HG03432 (cell line): ENCODE measurements at regions not wholly inside any gene's neighbourhood (a gene's known extent, or its start where the extent isn't known, plus 50 kb on each side); places are given as distances from the start of the nearest gene placed in this dataset.
"Not testable (repeated sequence)": the region's sequence is repeated elsewhere in the genome, so short reads cannot be mapped to it uniquely, and the experiment has no call there.

Source experiments
- ATAC-seq: cut with Tn5 transposase; IDR thresholded peaks from one replicate; pipeline ENCODE4 v1.9.1; 2021; ENCODE audit warnings: mild to moderate bottlenecking, moderate library complexity; ENCODE audit not compliant: unreplicated experiment

DNA sequence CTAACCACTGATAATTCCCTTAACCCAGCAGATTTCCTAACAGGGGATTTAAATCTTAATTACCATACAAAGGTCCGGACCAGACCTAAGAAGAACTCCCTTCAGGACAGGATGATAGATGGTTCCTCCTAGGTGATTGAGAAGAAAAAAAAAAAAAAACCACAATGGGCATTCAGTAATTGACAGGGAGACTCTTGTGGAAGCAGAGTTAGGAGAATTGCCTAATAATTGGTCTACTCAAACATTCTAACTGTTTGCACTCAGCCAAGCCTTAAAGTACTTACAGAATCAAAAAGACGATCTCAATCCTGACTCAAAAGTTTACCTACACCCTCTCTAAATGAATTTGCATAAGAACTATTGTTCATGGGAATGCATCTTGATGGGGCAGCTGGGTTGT is 844.7 kb upstream of the ACVR2A start:
- not testable (repeated sequence) for ATAC-seq

DNA sequence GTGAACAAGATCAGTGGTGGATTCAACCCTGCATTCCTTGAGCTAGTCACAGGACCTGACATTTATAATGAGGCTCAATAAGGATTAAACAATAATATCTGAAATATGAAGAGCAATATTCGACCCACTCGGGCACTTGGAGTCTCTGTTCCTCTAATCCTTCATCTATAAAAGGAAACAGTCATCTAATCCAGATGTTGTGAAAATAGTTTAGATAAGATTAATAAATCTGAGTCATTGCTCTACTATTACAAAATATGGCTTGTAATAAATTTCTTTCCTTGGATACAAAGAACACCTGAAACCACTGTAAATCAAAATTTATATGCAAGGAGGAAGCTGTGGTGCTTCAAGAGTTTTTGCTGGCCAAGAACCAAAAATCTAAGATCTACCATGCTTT is 846.9 kb upstream of the ACVR2A start:
- no peak for ATAC-seq

DNA sequence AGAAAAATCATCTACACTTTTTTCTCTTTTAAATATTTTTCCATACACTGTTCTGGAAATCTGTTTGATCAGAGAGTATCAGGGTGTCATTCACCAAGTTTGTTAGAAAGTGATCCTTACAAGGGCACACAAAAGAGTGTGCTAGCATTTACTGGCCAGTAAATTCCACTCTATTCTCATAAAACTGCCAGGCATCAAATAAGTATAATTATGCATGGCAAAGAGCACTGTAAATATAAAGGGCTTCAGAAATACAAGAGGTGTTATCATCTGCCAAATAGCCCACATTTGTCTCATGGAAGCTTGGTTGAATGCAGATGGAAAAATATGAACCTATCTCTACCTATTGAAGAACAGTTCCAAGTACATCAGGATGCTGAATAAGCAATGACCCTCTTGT is 847.3 kb upstream of the ACVR2A start:
- no peak for ATAC-seq

DNA sequence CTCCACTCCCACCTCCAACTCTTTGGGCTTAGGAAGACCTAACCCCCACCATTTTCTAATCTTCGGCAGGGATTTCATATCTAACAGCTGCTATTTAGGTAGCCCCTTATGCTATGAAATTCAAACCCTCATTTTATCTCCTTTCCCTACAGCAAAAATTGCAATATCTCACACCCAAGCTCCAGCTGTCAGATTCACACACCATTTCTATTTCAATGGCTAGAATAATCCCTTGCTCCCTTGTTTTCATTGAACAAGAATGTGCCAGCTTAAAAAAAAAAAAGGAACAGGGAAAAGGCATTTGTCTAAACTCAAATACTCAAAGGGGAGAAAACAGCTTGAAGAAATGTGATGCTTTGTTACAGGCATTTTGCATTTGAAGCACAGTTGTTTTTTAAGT is 850.6 kb upstream of the ACVR2A start:
- ATAC-seq: no peak

DNA sequence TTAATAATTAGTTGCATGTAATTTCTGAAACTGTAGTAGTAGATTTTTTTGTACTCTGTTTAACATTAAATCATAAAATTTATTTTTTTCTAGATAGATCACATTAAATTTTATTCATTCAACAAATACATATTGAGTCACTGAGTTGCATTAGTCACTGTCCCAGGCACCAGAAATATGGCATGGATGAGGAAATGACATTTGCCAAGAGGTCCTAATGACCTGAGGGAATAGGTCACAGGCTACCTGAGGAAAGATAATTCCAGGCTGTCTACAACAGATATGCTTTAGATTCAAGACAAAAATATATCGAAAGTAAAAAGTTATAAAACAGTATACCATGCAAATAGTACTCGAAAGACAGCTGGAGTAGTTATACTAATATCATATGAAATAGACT is 852.4 kb upstream of the ACVR2A start:
- ATAC-seq: no peak

DNA sequence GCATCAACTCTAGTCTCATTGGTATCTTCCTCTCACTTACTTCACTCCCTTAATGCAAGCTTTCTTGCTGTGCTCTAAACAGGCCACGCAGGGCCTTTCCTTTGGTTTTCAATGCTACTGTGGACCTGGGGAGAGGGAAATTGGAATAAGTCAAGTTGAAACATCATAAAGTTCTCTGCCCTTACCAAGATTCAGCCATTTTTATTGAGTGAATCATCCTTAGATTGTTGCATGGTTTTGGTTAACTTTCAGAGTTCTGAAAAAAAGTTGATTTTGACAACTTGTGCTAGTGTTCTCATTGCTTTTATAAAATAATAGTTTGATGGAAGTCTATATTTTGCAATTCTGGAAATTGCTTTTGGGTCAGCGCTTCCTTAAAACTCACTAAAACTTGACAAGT is 852.8 kb upstream of the ACVR2A start:
- no peak for ATAC-seq

DNA sequence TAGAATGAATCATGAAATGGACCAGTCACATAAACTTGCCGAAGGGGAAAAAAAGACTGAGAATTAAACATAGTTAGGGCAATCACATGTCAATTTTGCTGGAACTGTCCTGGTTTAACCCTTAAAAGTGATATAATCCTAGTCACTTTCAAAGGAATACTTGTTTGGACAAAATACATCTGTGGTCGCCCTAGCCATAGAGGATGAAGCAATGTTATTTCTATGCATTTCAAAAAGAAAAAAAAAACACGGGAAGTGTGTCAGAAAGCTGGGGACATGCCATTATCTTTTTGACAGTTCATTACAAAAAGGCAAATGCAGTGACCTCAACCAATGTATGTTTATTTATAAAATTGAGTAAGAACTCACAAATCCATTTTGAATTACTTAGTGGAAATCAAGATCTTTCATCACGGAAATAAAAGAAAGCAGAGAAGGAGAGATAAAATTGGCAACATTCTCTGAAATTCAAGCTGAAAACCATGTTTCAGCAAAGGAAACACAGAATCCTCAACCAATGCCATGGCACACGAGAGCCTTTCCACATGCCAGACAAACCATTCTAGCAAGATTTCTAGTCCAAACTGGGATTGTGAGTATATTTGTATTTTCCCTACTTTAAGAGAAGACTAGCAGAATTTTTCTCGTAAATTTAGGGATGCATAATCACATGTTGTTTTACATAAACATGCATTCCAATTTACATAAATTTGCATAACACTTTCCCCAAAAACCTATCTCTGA is 854.3 kb upstream of the ACVR2A start:
- no peak for ATAC-seq

DNA sequence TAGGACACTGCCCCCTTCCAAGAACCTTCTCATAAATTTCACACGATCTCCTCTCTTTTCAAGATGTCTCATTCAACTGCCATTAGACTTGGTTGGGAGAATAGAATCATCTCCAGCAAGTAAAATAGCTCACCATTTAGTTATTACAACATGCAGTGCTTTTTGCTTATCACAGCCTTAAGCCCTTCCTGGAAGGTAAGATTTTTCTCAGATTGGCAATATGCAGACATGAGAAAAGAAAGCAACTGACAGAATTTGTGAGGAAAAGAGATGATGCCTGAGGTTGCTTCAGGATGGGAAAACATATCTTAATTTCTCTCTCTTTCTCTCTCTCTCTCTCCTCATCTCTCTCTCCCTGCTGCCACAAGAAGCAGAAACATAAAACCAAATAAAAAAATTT is 855.1 kb upstream of the ACVR2A start:
- no peak for ATAC-seq

DNA sequence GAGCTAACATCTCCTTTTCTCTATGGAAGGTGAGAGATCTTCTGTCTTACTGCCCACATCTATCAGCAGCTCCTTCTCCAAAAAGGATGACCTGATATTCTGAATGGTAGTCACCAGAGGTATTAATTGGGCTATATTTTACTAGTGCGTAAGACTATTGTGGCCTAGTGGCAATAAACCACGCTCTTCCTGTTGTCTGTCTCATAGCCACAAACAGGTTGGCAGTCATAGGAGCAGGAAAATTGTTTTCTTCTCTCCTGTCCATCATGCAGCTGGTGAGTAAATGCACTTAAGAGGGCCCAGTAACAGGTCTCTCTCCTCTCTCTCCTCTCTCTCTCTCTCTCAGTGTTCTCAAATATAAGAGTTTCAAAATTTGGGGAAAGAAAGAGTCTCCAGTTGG is 856.8 kb upstream of the ACVR2A start:
- no peak for ATAC-seq

DNA sequence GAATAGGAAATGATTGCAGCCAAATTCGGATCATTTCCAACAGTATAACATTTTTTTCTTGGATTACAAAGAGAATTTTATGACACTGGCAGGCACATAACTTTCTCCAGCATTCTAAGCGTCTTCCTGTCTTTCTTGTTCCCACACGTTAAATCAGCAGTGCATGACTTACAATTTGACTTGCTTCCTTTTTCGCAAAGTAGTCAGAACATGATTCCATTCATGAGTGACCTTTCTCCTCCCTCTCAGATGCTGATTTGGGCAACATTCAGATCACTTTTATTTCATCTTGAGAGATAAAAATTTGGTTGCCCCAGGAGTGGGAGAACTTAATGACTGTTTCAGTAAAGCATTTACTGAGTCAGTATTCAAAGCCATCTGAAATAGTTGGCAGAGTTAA is 858.7 kb upstream of the ACVR2A start:
- ATAC-seq: peak; percentile 55

DNA sequence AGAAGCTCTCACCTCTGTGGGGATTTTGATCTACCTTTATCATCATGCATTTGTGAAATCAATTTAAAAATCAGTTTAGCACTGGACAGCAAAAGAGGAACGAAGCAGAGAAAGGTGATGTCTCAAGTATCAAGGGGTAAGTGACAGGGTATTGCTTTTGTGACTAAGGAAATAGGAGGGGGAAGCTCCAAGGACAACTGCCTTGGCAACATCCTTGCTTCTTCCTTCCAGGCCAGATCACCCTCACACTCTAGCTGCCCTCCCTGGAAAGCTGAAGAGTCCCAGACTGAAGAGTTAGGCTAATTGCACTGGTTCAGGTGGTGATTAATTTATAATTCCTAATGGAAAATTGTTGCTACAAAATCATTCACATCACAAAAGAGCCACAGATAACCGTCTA is 859.1 kb upstream of the ACVR2A start:
- ATAC-seq: peak; percentile 18

DNA sequence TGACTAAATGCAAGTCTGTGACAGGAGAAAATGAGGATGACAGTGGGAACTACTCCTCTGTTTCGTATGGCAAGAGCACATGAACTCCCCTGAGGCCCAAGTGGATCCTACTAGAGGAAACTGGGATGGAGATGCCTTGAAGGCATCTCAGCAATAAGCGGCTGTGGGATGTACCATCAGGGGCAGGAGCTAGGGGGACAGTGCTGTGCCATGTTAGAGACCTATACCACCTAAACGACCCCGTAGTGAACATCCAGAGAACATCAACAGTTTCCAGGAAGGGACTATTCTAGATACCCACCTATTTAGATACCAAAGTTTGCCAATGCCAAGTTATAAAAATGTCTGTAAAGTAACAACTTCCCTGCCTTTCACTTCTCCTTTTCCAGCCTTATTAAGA is 860.8 kb upstream of the ACVR2A start:
- no peak for ATAC-seq

DNA sequence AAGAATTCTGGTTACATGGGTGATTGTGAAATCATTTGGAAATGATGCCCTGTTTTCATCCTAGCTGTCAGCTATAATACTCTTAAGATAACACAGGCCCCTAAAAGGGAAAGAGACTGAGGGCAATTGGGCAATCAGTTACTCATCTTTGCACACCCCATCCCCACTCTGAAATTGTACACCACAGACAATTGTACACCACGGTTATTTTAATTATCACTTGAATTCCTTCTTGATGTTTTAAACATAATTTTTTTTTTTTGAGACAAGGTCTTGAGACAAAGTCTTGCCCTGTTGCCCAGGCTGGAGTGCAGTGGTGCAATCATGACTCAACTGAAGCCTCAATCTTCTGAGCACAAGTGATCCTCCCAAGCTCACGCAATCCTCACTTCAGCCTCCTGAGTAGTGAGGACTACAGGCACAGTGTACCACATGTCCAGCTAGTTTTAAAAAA is 862.4 kb upstream of the ACVR2A start:
- ATAC-seq: no peak

DNA sequence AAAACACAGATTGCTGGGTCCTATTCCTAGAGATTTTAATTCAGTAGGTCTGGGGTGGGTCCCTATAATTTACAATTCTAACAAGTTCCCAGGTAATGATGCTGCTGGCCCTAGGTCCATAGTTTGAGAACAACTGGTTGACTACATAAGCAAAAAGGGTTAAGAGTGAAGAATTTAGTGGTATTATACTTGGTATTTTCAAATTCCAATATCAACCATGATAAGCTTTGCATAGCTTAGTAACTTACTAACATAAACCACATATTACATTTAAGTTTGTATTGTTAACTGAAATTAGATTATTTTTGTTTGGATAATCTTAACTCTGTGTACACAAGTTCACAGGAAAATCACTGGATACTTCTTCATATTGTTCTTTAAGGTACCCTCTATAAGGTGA is 862.9 kb upstream of the ACVR2A start:
- no peak for ATAC-seq

DNA sequence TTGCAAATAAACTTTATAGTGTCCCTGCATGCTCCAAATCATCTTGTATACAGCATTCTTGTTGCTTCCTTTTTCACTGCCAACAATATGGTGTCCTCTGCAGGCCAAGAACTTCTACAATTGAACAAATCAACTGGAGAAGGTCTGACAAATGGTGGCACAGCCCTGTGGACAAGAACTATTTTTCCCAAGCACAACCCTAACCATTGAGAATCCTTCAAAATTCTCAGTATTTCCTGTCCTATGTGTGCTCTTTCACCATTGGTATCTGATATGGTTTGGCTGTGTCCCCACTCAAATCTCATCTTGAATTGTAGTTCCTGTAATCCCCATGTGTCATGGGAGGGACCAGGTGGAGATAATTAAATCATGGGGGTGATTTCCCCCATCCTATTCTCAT is 865.1 kb upstream of the ACVR2A start:
- ATAC-seq: no peak

DNA sequence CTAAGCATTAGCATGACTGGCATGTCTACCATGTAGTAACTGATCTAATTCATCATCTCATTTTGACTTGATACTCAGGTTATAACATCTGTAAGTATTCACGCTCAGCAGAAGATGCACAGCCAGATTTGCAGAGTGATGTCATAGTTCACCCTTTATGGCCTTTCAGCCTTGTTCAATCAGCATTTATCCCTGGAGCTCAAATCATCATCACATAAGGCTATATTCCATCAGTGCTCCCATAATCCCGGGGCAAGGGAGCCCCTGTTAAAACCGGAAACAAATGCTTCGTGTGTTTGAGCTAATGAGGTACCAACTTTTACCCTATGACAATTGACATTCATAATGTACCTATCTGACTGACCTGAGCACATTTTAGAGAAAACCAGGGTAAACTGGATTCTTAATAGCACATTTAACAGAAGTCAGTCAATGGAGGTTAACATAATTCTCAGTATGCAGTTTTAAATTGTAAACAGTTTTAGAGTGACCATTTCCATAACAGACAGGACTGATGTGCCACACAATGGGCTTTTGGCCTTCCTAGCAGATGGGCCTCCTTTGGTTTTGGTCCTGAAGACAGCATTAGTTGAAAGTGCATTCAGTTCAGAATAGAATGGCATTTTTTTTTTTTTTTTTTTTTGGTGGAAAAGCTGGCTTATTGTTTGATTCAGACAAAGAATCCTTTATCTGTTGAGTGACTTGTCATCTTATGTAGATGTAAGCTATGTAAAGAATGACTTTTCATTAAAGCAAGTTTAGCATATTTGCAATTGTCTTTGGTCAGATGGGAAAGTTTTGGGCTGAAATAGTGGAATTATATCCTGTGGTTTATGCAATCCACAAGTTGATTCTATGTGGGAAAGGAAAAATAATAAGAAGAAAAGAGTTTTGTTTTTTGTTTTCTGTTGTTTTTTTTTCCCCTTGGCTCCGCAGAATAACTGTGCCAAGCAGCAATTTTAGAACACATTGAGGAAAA is 866.0 kb upstream of the ACVR2A start:
- ATAC-seq: no peak

DNA sequence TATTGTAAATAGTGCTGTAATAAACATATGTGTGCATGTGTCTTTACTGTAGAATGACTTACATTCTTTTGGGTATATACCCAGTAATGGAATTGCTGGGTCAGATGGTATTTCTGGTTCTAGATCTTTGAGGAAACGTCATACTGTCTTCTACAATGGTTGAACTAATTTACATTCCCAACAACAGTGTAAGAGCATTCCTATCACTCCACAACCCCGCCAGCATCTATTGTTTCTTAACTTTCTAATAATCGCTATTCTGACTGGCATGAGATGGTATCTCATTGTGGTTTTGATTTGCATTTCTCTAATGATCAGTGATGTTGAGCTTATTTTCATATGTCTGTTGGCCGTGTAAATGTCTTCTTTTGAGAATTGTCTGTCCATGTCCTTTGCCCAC is 873.8 kb upstream of the ACVR2A start:
- ATAC-seq: not testable (repeated sequence)

DNA sequence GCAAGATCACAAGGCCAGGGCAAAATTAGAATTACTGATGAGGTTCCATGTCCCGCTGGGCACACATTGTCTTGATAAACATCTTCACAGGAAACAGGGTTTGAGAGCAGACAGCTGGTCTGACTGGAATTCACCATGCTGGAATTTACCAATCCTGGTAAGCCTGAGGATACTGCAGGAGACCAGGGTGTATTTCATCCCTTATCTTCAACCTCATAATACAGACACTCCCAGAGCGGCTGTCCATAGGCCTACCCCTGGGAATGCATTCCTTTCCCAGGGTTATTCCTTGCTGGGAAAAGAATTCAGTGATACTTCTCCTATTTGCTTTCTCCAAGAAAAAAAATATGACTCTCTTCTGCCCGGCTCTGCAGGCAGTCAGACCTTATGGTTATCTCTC is 875.1 kb upstream of the ACVR2A start:
- not testable (repeated sequence) for ATAC-seq

DNA sequence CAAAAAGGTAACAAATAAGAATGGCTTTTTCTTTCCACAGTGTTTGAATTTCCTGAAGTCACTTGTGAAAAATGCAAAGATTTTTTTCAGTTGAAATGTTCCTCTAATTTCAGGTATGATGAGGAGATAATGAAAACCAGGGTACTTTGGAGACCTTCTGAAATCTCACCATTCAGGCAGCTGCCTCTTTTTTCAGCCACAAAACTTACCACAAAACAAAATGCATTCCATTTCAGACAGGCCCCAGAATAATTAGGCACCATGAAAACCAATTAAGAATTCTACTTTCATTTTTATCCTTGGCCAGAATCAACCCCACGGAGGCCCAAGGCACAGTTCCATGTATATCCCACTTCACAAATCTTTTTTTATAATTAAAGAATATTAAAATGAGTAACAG is 880.3 kb upstream of the ACVR2A start:
- no peak for ATAC-seq

DNA sequence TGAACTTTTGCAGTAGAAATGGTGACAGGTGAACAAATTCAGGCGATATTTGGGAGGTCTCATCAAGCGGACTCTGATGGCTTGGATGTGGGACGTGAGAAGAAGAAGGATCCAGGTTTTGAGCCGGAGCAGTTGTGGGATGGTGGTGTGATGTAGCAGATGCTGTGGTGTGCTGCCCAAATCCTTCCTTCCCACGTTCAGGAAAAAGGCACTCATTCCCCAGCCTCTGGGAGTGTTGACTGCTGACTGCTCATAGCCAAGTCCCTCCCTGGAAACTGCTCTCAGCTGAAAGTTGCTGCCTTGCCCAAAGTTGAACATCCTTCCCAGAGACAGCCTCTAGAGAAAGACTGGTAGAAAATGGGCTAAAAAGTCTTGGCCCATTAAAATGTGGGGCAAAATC is 890.3 kb upstream of the ACVR2A start:
- ATAC-seq: no peak

DNA sequence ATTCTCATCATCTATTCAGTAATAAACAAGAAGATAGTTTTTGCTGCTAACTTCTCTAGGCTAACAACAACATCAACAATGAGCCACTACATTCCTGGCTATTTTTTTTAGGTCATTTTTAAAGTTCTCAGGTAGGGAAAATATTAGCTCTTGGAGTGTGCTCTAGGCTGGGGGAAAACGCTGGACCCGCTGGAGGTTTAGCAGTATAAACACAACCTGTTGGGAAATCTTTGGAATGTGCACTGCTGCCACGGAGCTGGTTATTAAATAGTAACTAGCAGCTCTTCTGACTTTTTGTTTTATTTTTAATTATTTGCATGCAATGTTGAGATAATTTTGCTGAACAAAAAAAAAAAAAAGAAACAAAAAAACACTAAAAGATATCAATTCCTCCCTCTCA is 892.1 kb upstream of the ACVR2A start:
- ATAC-seq: no peak

DNA sequence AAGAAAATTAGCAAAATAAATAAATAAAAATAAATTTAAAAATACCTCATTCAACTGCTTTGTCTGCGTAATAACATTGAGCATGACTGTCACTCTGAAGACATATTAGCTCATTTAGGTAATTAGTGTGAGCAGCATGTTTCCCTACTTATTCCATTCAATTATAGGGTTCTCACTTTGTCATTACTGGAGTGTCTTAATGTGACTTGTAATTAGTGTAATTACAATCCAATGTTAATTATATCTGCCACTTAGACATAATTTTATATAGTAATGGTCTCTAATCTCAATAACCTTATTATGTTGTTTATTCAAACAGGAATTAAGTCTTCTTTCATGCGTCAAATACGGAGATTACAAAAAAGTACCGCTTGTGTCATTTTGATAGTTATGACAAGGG is 893.9 kb upstream of the ACVR2A start:
- ATAC-seq: no peak
